Activated naive CD4-positive, alpha-beta T cell treated with anti-CD3 and anti-CD28 coated beads, Interleukin-2, amount 50 U/mL, for 72 hours (primary cell): ENCODE measurements at regions not wholly inside any gene's neighbourhood (a gene's known extent, or its start where the extent isn't known, plus 50 kb on each side); places are given as distances from the start of the nearest gene placed in this dataset.
"Not testable (repeated sequence)": the region's sequence is repeated elsewhere in the genome, so short reads cannot be mapped to it uniquely, and the experiment has no call there.

Experiments used
- ATAC-seq, 2 donors: fragments of 150-1000 bp; cut with Tn5 transposase; 2 replicates each; pipeline ENCODE4 v1.10.0; 2021; ENCODE audit warnings: mild to moderate bottlenecking in 2 of 2, moderate library complexity in 2 of 2
- DNase-seq, 2 donors: peaks; one replicate each; pipeline ENCODE4 v3.0.0; 2021 to 2022; ENCODE audit warnings: low spot score in 2 of 2
- H3K27ac Mint-ChIP-seq, 2 donors: one replicate each; pipeline ENCODE4 v1.8.0; 2022; ENCODE audit warnings: mild to moderate bottlenecking in 2 of 2, mixed read lengths in 2 of 2
- H3K36me3 Mint-ChIP-seq, 2 donors: one replicate each; pipeline ENCODE4 v1.8.0; 2022; ENCODE audit warnings: mixed read lengths in 2 of 2
- H3K9me3 Mint-ChIP-seq, 2 donors: one replicate each; pipeline ENCODE4 v1.8.0; 2022; ENCODE audit warnings: mixed read lengths in 2 of 2

DNA sequence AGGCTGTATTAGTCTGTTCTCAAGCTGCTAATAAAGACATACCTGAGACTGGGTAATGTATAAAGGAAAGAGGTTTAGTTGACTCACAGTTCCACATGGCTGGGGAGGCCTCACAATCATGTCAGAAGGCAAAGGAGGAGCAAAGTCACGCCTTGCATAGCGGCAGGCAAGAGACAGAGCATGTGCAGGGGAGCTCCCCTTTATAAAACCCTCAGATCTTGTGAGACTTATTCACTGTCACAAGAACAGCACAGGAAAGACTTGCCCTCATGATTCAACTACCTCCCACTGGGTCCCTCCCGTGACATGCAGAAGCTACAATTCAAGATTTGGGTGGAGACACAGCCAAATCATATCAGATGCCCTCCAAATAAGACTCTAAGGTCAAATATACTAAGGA lies 139.4 kb upstream of the TOP1 start:
- H3K36me3 Mint-ChIP-seq, DNase-seq, H3K9me3 Mint-ChIP-seq, H3K27ac Mint-ChIP-seq: not testable (repeated sequence)
- ATAC-seq: peak in 1 of 2 donors; percentile 13

GRCh38 chr20:40890181-40890580 lies 138.4 kb upstream of the TOP1 start:
- H3K36me3 Mint-ChIP-seq: no peaks in the 10 kb centered on the region
- no peaks in the 10 kb centered on the region for H3K9me3 Mint-ChIP-seq
- DNase-seq: no peak
- ATAC-seq: no peak
- H3K27ac Mint-ChIP-seq: no peak overlapping the region

GRCh38 chr20:40890635-40891034 lies 138.0 kb upstream of the TOP1 start:
- DNase-seq: no peak
- no peaks in the 10 kb centered on the region for H3K9me3 Mint-ChIP-seq
- no peak for ATAC-seq
- no peak overlapping the region for H3K27ac Mint-ChIP-seq
- no peaks in the 10 kb centered on the region for H3K36me3 Mint-ChIP-seq

DNA sequence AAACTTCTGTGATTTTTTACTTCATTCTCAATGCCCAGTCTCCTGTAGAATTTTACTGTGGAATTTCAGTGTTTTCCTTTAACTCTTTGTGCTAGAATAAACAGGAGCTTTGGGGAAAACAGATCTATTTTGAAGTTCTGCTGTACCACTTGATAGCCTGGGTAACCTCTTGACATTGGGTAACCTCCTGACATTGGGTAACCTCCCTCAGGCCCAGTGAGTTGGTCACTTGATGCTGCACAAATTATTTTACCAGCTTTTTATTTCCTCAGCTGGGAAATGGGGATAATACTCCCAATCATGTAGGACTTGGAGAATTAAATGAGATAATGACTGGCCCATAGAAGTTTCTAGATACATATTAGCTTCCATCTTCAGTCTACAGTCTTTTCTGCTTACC lies 137.3 kb upstream of the TOP1 start:
- no peak for ATAC-seq
- H3K27ac Mint-ChIP-seq: no peak overlapping the region
- DNase-seq: no peak
- no peaks in the 10 kb centered on the region for H3K36me3 Mint-ChIP-seq
- no peaks in the 10 kb centered on the region for H3K9me3 Mint-ChIP-seq

DNA sequence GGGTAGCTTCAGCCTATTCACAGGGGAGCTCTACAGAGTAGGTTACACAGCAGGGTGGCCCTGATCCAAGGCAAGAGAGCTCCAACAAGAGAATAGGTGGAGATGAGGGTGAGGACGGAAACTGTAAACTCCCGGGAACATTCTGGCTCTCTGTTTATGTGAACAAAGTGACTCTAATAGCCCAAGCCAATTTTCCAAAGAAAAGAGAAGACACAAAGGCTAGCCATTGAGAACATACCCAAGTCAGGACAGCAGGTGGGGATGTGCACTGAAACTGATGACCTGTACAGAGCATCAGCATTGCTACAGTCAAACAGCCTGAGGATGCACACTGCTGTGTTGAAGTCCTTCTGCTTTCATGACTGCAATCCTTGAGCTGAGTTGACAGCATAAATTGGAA lies 136.0 kb upstream of the TOP1 start:
- H3K36me3 Mint-ChIP-seq: no peaks in the 10 kb centered on the region
- H3K9me3 Mint-ChIP-seq: no peaks in the 10 kb centered on the region
- H3K27ac Mint-ChIP-seq: no peak overlapping the region
- DNase-seq (no peak), ATAC-seq (no peak)

GRCh38 chr20:40893610-40894236 lies 134.9 kb upstream of the TOP1 start:
- Mint-ChIP-seq H3K27ac (no peak overlapping the region), H3K36me3 (no peaks in the 10 kb centered on the region), H3K9me3 (no peaks in the 10 kb centered on the region)
- DNase-seq: no peak
- ATAC-seq: no peak

DNA sequence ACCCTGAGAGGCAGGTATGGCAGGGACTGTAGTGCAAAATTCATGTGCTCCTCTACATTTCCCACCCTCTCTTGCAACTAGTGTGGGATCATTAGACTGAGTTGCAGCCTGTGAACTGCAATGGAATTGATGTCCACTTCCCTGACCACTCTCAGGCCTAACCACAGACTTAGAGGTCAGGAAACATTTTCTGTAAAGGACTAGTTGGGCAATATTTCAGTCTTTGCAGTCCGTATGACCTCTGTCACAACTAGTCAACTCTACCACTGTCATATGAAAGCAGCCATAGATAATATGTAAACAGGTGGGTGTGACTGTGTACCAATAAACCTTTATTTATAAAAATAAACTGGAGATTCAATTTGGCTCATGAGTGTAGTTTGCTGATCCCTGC lies 134.4 kb upstream of the TOP1 start:
- ATAC-seq: no peak
- Mint-ChIP-seq H3K36me3 (no peaks in the 10 kb centered on the region), H3K27ac (no peak overlapping the region), H3K9me3 (no peaks in the 10 kb centered on the region)
- DNase-seq: no peak

DNA sequence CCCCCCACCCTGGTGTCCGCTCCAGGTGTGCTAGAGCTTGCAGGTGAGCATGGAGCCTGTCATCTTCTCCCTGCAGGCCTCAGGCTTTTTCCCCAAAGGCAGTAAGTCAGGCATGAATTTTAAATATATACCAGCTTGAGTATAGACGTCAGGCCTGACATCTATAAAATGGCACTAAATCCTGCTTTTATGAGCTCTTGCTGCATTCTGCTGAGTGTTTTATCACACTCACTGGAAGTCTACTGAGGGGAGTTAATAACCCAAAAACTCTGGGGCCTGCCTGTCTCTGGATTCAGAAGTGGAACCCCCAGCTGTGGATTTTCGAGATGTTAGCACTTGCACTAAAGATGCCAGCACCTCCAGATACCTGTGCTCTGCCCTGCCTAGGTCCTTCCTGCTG lies 133.4 kb upstream of the TOP1 start:
- H3K27ac Mint-ChIP-seq: no peak overlapping the region
- DNase-seq (no peak), ATAC-seq (no peak)
- no peaks in the 10 kb centered on the region for H3K36me3 Mint-ChIP-seq
- no peaks in the 10 kb centered on the region for H3K9me3 Mint-ChIP-seq

DNA sequence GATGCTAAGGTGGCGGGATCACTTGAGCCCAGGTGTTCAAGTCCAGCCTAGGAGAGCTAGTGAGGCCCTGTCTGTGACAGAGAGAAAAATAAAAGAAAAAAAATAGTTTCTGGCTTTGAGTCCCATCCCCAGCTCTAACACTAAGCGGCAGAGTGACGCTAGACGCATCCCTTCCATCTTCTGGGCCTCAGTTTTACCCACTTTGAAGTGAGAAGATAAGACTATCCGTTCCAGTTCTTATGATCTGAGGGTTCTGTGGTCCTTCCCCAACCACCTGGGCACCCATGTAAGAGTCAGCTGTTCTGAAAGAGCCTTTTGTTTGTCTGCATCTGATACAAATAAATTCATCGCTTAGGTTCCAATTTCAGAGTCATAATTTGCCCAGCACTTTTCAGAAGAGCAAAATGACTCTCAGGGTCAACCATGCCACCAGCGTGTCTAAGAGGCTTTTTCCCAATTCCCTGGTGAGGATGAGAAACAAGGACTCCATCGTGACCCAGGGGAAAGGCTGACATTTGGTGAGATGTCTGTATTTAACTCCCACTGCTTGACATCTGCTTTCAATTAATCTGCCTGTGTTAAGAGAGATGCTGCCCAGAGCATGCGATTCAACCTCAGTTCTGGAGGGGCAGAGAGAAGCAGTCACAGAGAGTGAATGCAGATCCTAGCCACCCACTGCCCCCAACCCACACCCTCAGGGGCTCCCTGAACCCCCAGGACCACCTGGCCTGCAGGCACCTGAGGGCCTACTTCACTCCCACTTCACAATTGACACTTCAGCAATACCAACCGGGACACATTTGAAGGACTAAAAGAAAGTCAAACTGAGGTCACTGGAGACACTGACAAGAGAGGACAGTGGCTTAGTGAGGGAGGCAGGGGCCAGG lies 131.6 kb upstream of the TOP1 start:
- ATAC-seq (no peak), DNase-seq (no peak)
- Mint-ChIP-seq H3K27ac (no peak overlapping the region), H3K36me3 (no peaks in the 10 kb centered on the region), H3K9me3 (no peaks in the 10 kb centered on the region)

- Mint-ChIP-seq H3K9me3 (no peaks in the 10 kb centered on the region), H3K36me3 (no peaks in the 10 kb centered on the region), H3K27ac (no peak overlapping the region)
- no peak for ATAC-seq
- no peak for DNase-seq
Observed at GRCh38 chr20:40899344-40899743, 129.3 kb upstream of the TOP1 start.

DNA sequence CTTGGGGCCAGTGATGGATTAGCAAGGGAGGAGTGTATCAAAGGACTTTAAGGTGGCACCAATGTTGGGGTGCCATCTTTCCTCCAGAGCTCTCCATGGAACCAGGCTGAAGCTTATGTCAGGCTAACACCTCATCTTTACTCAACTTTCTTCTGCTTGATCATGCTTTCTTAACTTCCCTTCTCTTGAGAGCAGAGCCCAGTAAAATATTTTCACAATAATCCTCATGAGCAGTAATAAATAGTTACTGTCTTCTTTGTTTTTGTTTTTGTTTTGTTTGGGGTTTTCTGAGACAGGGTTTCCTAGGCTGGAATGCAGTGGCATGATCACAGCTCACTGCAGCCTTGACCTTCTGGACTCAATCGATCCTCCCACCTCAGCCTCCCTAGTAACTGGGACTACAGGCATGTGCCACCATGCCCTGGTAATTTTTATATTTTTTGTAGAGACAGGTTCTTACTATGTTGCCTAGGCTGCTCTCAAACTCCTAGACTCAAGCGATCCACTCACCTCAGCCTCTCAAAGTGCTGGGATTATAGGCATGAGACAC lies 127.9 kb upstream of the TOP1 start:
- Mint-ChIP-seq H3K9me3 (no peaks in the 10 kb centered on the region), H3K36me3 (no peaks in the 10 kb centered on the region), H3K27ac (no peak overlapping the region)
- ATAC-seq (no peak), DNase-seq (no peak)

DNA sequence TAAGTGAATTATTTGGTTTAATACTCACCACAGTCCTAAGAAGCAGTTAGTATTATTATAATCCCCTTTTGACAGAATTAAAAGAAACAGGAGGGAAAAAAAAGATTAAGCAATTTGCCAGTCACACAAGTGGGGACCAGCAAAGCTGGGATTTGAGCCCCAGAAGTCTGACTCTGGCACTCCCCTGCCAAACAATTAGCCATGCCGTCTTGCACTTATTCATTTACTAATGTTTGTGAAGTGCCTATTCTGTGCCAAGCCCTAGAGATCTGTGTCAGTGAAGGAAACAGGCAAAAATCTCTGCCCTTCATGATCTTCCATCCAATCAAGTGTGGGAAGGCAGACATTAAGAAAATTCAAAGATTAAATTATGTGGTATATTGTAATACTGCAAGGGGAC lies 126.0 kb upstream of the TOP1 start:
- peaks cover 3 to 4% of the 10 kb centered on the region in 2 donors for H3K9me3 Mint-ChIP-seq
- no peak for ATAC-seq
- H3K27ac Mint-ChIP-seq: no peak overlapping the region
- DNase-seq: no peak
- no peaks in the 10 kb centered on the region for H3K36me3 Mint-ChIP-seq

GRCh38 chr20:40908309-40908708 lies 120.3 kb upstream of the TOP1 start:
- Mint-ChIP-seq H3K36me3 (no peaks in the 10 kb centered on the region), H3K9me3 (peaks cover 3 to 4% of the 10 kb centered on the region in 2 donors), H3K27ac (no peak overlapping the region)
- no peak for DNase-seq
- ATAC-seq: no peak

DNA sequence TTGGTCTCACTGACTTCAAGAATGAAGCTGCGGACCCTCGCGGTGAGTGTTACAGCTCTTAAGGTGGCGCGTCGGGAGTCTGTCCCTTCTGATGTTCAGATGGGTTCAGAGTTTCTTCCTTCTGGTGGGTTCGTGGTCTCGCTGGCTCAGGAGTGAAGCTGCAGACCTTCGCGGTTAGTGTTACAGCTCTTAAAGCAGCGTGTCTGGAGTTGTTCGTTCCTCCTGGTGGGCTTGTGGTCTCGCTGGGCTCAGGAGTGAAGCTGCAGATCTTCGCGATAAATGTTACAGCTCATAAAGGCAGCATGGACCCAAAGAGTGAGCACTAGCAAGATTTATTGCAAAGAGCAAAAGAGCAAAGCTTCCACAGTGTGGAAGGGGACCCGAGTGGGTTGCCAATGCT lies 119.1 kb upstream of the TOP1 start:
- not testable (repeated sequence) for ATAC-seq

DNA sequence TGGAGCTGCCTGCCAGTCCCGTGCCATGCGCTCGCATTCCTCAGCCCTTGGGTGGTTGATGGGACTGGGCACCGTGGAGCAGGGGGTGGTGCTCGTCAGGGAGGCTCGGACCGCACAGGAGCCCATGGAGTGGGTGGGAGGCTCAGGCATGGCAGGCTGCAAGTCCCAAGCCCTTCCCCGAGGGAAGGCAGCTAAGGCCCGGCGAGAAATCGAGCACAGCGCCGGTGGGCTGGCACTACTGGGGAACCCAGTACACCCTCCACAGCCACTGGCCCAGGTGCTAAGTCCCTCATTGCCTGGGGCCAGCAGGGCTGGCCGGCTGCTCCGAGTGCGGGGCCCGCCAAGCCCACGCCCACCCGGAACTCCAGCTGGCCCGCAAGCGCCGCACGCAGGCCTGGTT lies 118.2 kb upstream of the TOP1 start:
- not testable (repeated sequence) for H3K27ac Mint-ChIP-seq, H3K9me3 Mint-ChIP-seq, H3K36me3 Mint-ChIP-seq, ATAC-seq, DNase-seq

More for the DNA sequence above, 119.1 kb upstream of the TOP1 start:
- H3K36me3 Mint-ChIP-seq, H3K9me3 Mint-ChIP-seq, H3K27ac Mint-ChIP-seq, DNase-seq: not testable (repeated sequence)

- not testable (repeated sequence) for H3K36me3 Mint-ChIP-seq, H3K27ac Mint-ChIP-seq, H3K9me3 Mint-ChIP-seq, DNase-seq, ATAC-seq
Observed at GRCh38 chr20:40911152-40911551, 117.5 kb upstream of the TOP1 start.

- H3K27ac Mint-ChIP-seq: no peak overlapping the region
- peaks cover 0 to 6% of the 10 kb centered on the region in 2 donors for H3K9me3 Mint-ChIP-seq
- ATAC-seq: no peak
- no peaks in the 10 kb centered on the region for H3K36me3 Mint-ChIP-seq
- DNase-seq: no peak
Observed at GRCh38 chr20:40913224-40914185, 115.1 kb upstream of the TOP1 start.
